Loucy (cell line): ENCODE measurements at regions not wholly inside any gene's neighbourhood (a gene's known extent, or its start where the extent isn't known, plus 50 kb on each side); places are given as distances from the start of the nearest gene placed in this dataset.

Experiments
- H2AFZ ChIP-seq: fragments of 200-600 bp; sonication (generic); 2 replicates; pipeline ENCODE4 v1.6.0; 2016; ENCODE audit warnings: antibody characterized with exemption, mild to moderate bottlenecking, low read length, moderate library complexity
- H3F3A ChIP-seq: fragments of 200-600 bp; 2 replicates; pipeline ENCODE4 v1.6.0; 2016; ENCODE audit warnings: antibody characterized with exemption, low read depth, mild to moderate bottlenecking
- H3K27me3 ChIP-seq: fragments of 200-600 bp; sonication (generic); 2 replicates; pipeline ENCODE4 v1.6.1; 2014; ENCODE audit warnings: low read length, mild to moderate bottlenecking; ENCODE audit not compliant: insufficient read depth, poor library complexity, severe bottlenecking
- H3K36me3 ChIP-seq: fragments of 200-600 bp; sonication (generic); 2 replicates; pipeline ENCODE4 v1.6.1; 2016; ENCODE audit warnings: low read length; ENCODE audit not compliant: insufficient read depth
- H3K4me1 ChIP-seq: fragments of 200-600 bp; sonication (generic); 2 replicates; pipeline ENCODE4 v1.5.1; 2014; ENCODE audit warnings: low read length, mild to moderate bottlenecking; ENCODE audit not compliant: insufficient read depth, poor library complexity, severe bottlenecking
- H3K4me2 ChIP-seq: fragments of 200-600 bp; sonication (generic); 2 replicates; pipeline ENCODE4 v1.6.0; 2014; ENCODE audit warnings: antibody characterized with exemption, low read length, low read depth, mild to moderate bottlenecking; ENCODE audit not compliant: poor library complexity, severe bottlenecking
- H3K4me3 ChIP-seq: fragments of 200-600 bp; sonication (generic); 2 replicates; pipeline ENCODE4 v1.5.1; 2014; ENCODE audit warnings: low read length, mild to moderate bottlenecking, mixed read lengths; ENCODE audit not compliant: poor library complexity, severe bottlenecking
- H3K79me2 ChIP-seq: fragments of 200-600 bp; sonication (generic); 2 replicates; pipeline ENCODE4 v1.6.1; 2014; ENCODE audit warnings: low read length; ENCODE audit not compliant: insufficient read depth
- H3K9ac ChIP-seq: fragments of 200-600 bp; sonication (generic); 2 replicates; pipeline ENCODE4 v1.6.0; 2014; ENCODE audit warnings: mild to moderate bottlenecking, low read depth, low read length, moderate library complexity; ENCODE audit not compliant: poor library complexity, severe bottlenecking
- H3K9me2 ChIP-seq: fragments of 200-600 bp; sonication (generic); replicated peaks from 2 replicates; pipeline ENCODE4 v1.6.1; 2016; ENCODE audit warnings: low read depth, low read length, mixed read lengths
- H3K9me3 ChIP-seq: fragments of 200-600 bp; sonication (generic); 2 replicates; pipeline ENCODE4 v1.6.1; 2014; ENCODE audit warnings: mild to moderate bottlenecking, antibody characterized with exemption, low read length, low read depth; ENCODE audit not compliant: insufficient read depth
- H4K20me1 ChIP-seq: fragments of 200-600 bp; sonication (generic); 2 replicates; pipeline ENCODE4 v1.6.0; 2014; ENCODE audit warnings: antibody characterized with exemption, low read length, mild to moderate bottlenecking; ENCODE audit not compliant: insufficient read depth, poor library complexity, severe bottlenecking
- EZH2phosphoT487 ChIP-seq: fragments of 200-600 bp; IDR thresholded peaks from 2 replicates; pipeline ENCODE4 v1.6.1; 2018; ENCODE audit warnings: antibody characterized with exemption, mild to moderate bottlenecking, moderate library complexity, borderline replicate concordance
- TF ChIP-seq, protein P1 (sequence below): fragments of 200-600 bp; sonication (generic); conservative IDR thresholded peaks from 2 replicates; pipeline ENCODE4 v1.5.1; 2014; ENCODE audit warnings: mild to moderate bottlenecking, antibody characterized with exemption, low read length

DNA sequence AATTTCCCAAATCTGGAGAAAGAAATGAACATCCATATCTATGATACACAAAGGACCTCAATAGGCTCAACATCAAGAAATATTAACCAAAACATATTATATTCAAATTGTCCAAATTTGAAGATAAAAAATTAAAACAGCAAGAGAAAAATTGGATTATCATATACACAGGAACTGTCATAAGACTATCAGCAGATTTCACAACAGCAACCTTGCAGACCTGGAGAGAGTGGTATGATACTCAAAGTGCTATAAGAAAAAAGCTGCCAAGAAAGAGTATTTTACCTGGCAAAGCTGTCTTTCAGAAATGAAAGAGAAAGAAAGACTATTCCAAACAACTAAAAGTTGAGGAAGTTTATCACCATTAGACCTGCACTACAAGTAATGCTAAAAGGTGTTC lies 711.9 kb upstream of the RAB6C start:
- Histone ChIP-seq H3K4me2 (no peak overlapping the region), H3F3A (no peaks in the 10 kb centered on the region), H4K20me1 (no peaks in the 10 kb centered on the region), H3K4me1 (no peaks in the 10 kb centered on the region), H3K79me2 (no peaks in the 10 kb centered on the region), H3K9me3 (peaks cover 12% of the 10 kb centered on the region), H2AFZ (no peak overlapping the region), H3K36me3 (no peaks in the 10 kb centered on the region), H3K9ac (no peak overlapping the region), H3K9me2 (no peaks in the 10 kb centered on the region), H3K27me3 (no peaks in the 10 kb centered on the region), H3K4me3 (no peak overlapping the region)
- TF ChIP-seq EZH2phosphoT487, result no peak
- TF ChIP-seq, protein P1, sequence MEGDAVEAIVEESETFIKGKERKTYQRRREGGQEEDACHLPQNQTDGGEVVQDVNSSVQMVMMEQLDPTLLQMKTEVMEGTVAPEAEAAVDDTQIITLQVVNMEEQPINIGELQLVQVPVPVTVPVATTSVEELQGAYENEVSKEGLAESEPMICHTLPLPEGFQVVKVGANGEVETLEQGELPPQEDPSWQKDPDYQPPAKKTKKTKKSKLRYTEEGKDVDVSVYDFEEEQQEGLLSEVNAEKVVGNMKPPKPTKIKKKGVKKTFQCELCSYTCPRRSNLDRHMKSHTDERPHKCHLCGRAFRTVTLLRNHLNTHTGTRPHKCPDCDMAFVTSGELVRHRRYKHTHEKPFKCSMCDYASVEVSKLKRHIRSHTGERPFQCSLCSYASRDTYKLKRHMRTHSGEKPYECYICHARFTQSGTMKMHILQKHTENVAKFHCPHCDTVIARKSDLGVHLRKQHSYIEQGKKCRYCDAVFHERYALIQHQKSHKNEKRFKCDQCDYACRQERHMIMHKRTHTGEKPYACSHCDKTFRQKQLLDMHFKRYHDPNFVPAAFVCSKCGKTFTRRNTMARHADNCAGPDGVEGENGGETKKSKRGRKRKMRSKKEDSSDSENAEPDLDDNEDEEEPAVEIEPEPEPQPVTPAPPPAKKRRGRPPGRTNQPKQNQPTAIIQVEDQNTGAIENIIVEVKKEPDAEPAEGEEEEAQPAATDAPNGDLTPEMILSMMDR, result no peak

DNA sequence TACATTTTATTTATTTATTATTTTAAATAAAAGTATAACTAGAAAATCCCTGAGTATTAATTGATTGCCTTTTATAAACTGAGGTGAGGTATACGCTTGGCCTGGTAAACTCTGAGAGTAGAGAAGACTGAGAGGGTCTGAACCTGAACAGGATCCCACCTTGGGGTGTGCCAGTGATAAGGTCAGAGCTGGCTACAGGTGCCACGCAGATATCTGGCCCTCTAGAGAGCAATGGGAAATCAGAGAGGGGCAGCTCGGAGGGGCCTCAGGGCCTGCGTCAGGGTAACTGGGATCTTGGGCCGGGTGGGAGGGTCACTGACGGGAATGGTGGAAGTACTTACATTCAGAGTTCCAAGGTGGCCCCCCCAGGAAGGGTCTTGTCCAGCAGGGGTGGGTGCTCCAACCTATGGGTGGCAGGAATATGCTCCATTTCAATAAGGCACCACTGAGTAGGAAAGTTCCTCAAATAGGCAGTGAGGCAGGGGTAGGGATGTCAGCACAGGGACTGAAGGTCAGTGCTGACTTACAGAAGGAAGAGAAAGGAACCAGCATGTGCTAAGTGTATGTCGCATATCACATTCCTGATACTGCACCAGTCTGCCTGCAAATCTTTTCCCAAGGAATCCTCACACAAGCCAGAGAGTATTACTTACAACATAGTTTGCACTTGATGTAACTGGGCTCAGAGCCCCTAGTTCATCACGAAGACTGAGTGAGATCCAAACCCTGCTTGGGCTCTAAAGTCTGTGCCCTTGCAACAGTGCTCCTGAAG lies 706.0 kb upstream of the RAB6C start:
- Histone ChIP-seq H3K79me2 (no peaks in the 10 kb centered on the region), H3K4me1 (no peaks in the 10 kb centered on the region)

DNA sequence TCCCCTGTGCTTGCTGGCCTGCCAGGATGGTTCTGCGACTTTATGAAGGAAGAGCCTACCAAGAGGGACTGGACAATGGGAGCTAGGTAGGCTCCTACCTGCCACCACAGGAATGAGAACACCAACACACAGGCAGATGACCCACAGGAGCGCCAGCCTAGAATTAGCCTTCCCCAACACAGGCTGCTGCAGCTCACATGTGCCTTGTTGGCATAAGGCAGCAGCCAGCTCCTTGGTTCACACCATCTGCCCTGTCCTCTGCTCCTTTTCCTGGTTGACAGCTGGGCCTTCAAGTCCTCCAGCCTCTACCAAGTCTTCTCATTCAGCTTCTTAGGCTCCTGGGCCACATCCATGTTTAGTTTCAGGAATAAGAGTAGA lies 705.4 kb upstream of the RAB6C start:
- Histone ChIP-seq H3K27me3 (no peaks in the 10 kb centered on the region), H3K4me2 (no peak overlapping the region), H2AFZ (no peak overlapping the region), H3K9ac (no peak overlapping the region), H3K9me3 (0 out of 2 replicates have a peak, but pooled peaks cover 5% of the 10 kb centered on the region), H3F3A (no peaks in the 10 kb centered on the region), H3K36me3 (no peaks in the 10 kb centered on the region), H3K9me2 (no peaks in the 10 kb centered on the region), H3K4me3 (no peak overlapping the region), H3K79me2 (no peaks in the 10 kb centered on the region), H3K4me1 (no peaks in the 10 kb centered on the region), H4K20me1 (no peaks in the 10 kb centered on the region)
- no peak for TF ChIP-seq EZH2phosphoT487
- TF ChIP-seq, protein P1, result no peak

More for the DNA sequence above, 706.0 kb upstream of the RAB6C start:
- Histone ChIP-seq H3K4me3 (no peak overlapping the region), H3K4me2 (no peak overlapping the region), H3K9me3 (peaks cover 5% of the 10 kb centered on the region; the same call in 1 of the 2 replicates), H3K36me3 (no peaks in the 10 kb centered on the region), H3K9me2 (no peaks in the 10 kb centered on the region), H3F3A (no peaks in the 10 kb centered on the region), H2AFZ (no peak overlapping the region), H3K27me3 (no peaks in the 10 kb centered on the region), H3K9ac (no peak overlapping the region), H4K20me1 (no peaks in the 10 kb centered on the region)
- TF ChIP-seq, protein P1, result no peak
- TF ChIP-seq EZH2phosphoT487, result no peak
